H1 (cell line): ENCODE measurements at regions not wholly inside any gene's neighbourhood (a gene's known extent, or its start where the extent isn't known, plus 50 kb on each side); places are given as distances from the start of the nearest gene placed in this dataset.

Experiments
- CTCF ChIA-PET: fragments of 300-600 bp; sonication (Branson Sonifier 250); formaldehyde crosslinking; loops from one replicate; lab custom pipeline; 2021; ENCODE audit not compliant: partially characterized antibody; lab: Charles Lee
- POLR2A ChIA-PET: fragments of 300-600 bp; sonication (Branson Sonifier 250); formaldehyde crosslinking; loops from one replicate; lab custom pipeline; 2021; ENCODE audit warnings: inconsistent platforms; ENCODE audit not compliant: partially characterized antibody; lab: Charles Lee
- DNase-seq, 2 experiments: peaks; one replicate each; pipeline versions ENCODE4 v3.0.0 to v3.0.0-alpha.2; 2010 to 2022; ENCODE audit warnings: low spot score in 2 of 2, low read depth in 1 of 2, mixed read lengths in 1 of 2
- FAIRE-seq: peaks from 2 replicates; lab custom pipeline; 2011; peaks lifted over from hg19 to GRCh38; lab: Jason Lieb, UNC
- H2AFZ ChIP-seq: 2 replicates; pipeline ENCODE4 v1.8.1; 2012; ENCODE audit warnings: low read length, inconsistent platforms
- H2AK5ac ChIP-seq: 2 replicates; pipeline ENCODE4 v1.6.1; 2013; ENCODE audit warnings: low read depth, low read length
- H2BK120ac ChIP-seq: replicated peaks from 2 replicates; pipeline ENCODE3; 2013; ENCODE audit warnings: low read depth, low read length, inconsistent platforms
- H2BK12ac ChIP-seq: 2 replicates; pipeline ENCODE4 v1.6.1; 2013; ENCODE audit warnings: low read depth, low read length
- H2BK15ac ChIP-seq: 2 replicates; pipeline ENCODE4 v1.6.1; 2013; ENCODE audit warnings: low read length
- H2BK20ac ChIP-seq: 2 replicates; pipeline ENCODE4 v1.6.1; 2013; ENCODE audit warnings: low read length
- H2BK5ac ChIP-seq: 2 replicates; pipeline ENCODE4 v1.6.1; 2013; ENCODE audit warnings: low read depth, low read length
- H3K14ac ChIP-seq: 2 replicates; pipeline ENCODE4 v1.6.1; 2013; ENCODE audit warnings: inconsistent platforms; ENCODE audit not compliant: insufficient read length
- H3K18ac ChIP-seq: 2 replicates; pipeline ENCODE4 v1.6.1; 2013; ENCODE audit warnings: low read length; ENCODE audit errors: extremely low read depth
- H3K23ac ChIP-seq: 2 replicates; pipeline ENCODE4 v1.6.1; 2013; ENCODE audit warnings: inconsistent platforms; ENCODE audit not compliant: insufficient read length
- H3K23me2 ChIP-seq: 2 replicates; pipeline ENCODE4 v1.6.1; 2013; ENCODE audit warnings: low read depth, low read length
- H3K27ac ChIP-seq: 2 replicates; pipeline ENCODE4 v1.6.1; 2011; ENCODE audit warnings: low read depth, low read length, inconsistent platforms
- H3K27me3 ChIP-seq, 4 experiments: replicated peaks in 1 of 4; 1 replicate in 1 of 4; 2 replicates in 3 of 4; pipeline versions ENCODE4 v1.6.1 to v1.8.1; 2011 to 2013; ENCODE audit warnings: low read length in 3 of 4, mild to moderate bottlenecking in 3 of 4, inconsistent platforms in 2 of 4, mixed read lengths in 2 of 4, moderate library complexity in 1 of 4; ENCODE audit not compliant: control insufficient read depth in 3 of 4, insufficient read depth in 3 of 4; ENCODE audit errors: extremely low read depth in 1 of 4
- H3K36me3 ChIP-seq, 4 experiments: 2 replicates each; pipeline versions ENCODE4 v1.6.1 to v1.8.1; 2011 to 2013; ENCODE audit warnings: mild to moderate bottlenecking in 4 of 4, low read length in 3 of 4, moderate library complexity in 2 of 4, control low read depth in 1 of 4, inconsistent platforms in 1 of 4; ENCODE audit not compliant: insufficient read depth in 4 of 4, control insufficient read depth in 2 of 4
- H3K4ac ChIP-seq: replicated peaks from 2 replicates; pipeline ENCODE3; 2013; ENCODE audit warnings: low read length, low read depth, mixed read lengths, inconsistent platforms; ENCODE audit not compliant: insufficient read length
- H3K4me1 ChIP-seq, 4 experiments: replicated peaks in 1 of 4; 1 replicate in 1 of 4; 2 replicates in 3 of 4; pipeline versions ENCODE4 v1.6.1 to v1.8.1; 2011 to 2013; ENCODE audit warnings: low read length in 3 of 4, inconsistent platforms in 2 of 4, mixed read lengths in 1 of 4; ENCODE audit not compliant: insufficient read depth in 4 of 4, control insufficient read depth in 3 of 4
- H3K4me2 ChIP-seq, 2 experiments: 2 replicates each; pipeline versions ENCODE4 v1.6.1 to v1.8.1; 2011 to 2013; ENCODE audit warnings: low read depth in 2 of 2, low read length in 2 of 2, control low read depth in 1 of 2, inconsistent platforms in 1 of 2, mild to moderate bottlenecking in 1 of 2; ENCODE audit not compliant: insufficient read depth in 1 of 2
- H3K4me3 ChIP-seq, 4 experiments: fragments of 200-600, 300-600 bp in 1 of 4; sonication (generic), shearing (Covaris generic), sonication (Bioruptor Twin) in 1 of 4; 2 replicates each; pipeline versions ENCODE4 v1.5.1 to v1.8.1; 2011 to 2016; ENCODE audit warnings: low read length in 4 of 4, low read depth in 3 of 4, control low read depth in 2 of 4, inconsistent platforms in 2 of 4, mild to moderate bottlenecking in 2 of 4, mixed read lengths in 1 of 4, moderate library complexity in 1 of 4; ENCODE audit not compliant: insufficient read depth in 2 of 4; ENCODE audit errors: extremely low read depth in 1 of 4
- H3K56ac ChIP-seq: replicated peaks from 2 replicates; pipeline ENCODE3; 2013; ENCODE audit warnings: low read depth, mild to moderate bottlenecking, mixed read lengths, low read length, inconsistent platforms; ENCODE audit not compliant: insufficient read length
- H3K79me1 ChIP-seq: 2 replicates; pipeline ENCODE4 v1.6.1; 2013; ENCODE audit warnings: low read depth, low read length, control low read depth
- H3K79me2 ChIP-seq, 2 experiments: 2 replicates each; pipeline versions ENCODE4 v1.6.1 to v1.8.1; 2012 to 2013; ENCODE audit warnings: low read length in 2 of 2, mild to moderate bottlenecking in 2 of 2, inconsistent platforms in 1 of 2; ENCODE audit not compliant: insufficient read depth in 2 of 2, control insufficient read depth in 1 of 2
- H3K9ac ChIP-seq, 4 experiments: replicated peaks in 1 of 4; 1 replicate in 1 of 4; 2 replicates in 3 of 4; pipeline versions ENCODE4 v1.6.1 to v1.8.1; 2011 to 2013; ENCODE audit warnings: low read depth in 3 of 4, low read length in 3 of 4, control low read depth in 2 of 4, mild to moderate bottlenecking in 2 of 4, moderate library complexity in 2 of 4, inconsistent platforms in 1 of 4; ENCODE audit errors: extremely low read depth in 1 of 4
- H3K9me3 ChIP-seq, 2 experiments: 2 replicates each; pipeline versions ENCODE4 v1.6.1 to v1.8.1; 2012 to 2013; ENCODE audit warnings: mild to moderate bottlenecking in 2 of 2, moderate library complexity in 2 of 2, control low read depth in 1 of 2, inconsistent platforms in 1 of 2, low read depth in 1 of 2, low read length in 1 of 2, mixed read lengths in 1 of 2; ENCODE audit not compliant: insufficient read depth in 2 of 2
- H4K20me1 ChIP-seq, 2 experiments: replicated peaks in 1 of 2; 2 replicates each; pipeline versions ENCODE3 to v1.8.1; 2011 to 2013; ENCODE audit warnings: inconsistent platforms in 2 of 2, low read length in 2 of 2, mild to moderate bottlenecking in 1 of 2; ENCODE audit not compliant: insufficient read depth in 2 of 2, control insufficient read depth in 1 of 2
- H4K5ac ChIP-seq: 2 replicates; pipeline ENCODE4 v1.6.1; 2013; ENCODE audit warnings: low read length, low read depth, mixed read lengths, inconsistent platforms; ENCODE audit not compliant: insufficient read length
- H4K8ac ChIP-seq: 2 replicates; pipeline ENCODE4 v1.8.0; 2013; ENCODE audit warnings: mild to moderate bottlenecking, moderate library complexity, low read length, inconsistent platforms; ENCODE audit not compliant: insufficient read depth; ENCODE audit errors: extremely low read depth
- H4K91ac ChIP-seq: replicated peaks from 2 replicates; pipeline ENCODE3; 2013; ENCODE audit warnings: low read length, mixed read lengths, inconsistent platforms; ENCODE audit not compliant: insufficient read length
- ASH2L ChIP-seq: fragments of 200-600, 300-600 bp; sonication (generic); IDR thresholded peaks from one replicate; pipeline ENCODE4 v1.7.1; 2017; ENCODE audit warnings: low read length
- BRCA1 ChIP-seq: IDR thresholded peaks from 2 replicates; pipeline ENCODE4 v1.6.1; 2012; ENCODE audit warnings: low read depth, low read length, improper control_type of control experiment
- CHD2 ChIP-seq: IDR thresholded peaks from 2 replicates; pipeline ENCODE4 v1.6.1; 2012; ENCODE audit warnings: low read length, improper control_type of control experiment
- EP300 ChIP-seq, 2 experiments: IDR thresholded peaks; 1 replicate in 1 of 2; 2 replicates in 1 of 2; pipeline ENCODE4 v1.6.1; 2011 to 2012; ENCODE audit warnings: low read depth in 2 of 2, low read length in 2 of 2, mild to moderate bottlenecking in 2 of 2, borderline replicate concordance in 1 of 2, inconsistent platforms in 1 of 2, moderate library complexity in 1 of 2
- EZH2 ChIP-seq: fragments of 200-600 bp; sonication (generic); IDR thresholded peaks from 2 replicates; pipeline ENCODE4 v1.7.1; 2012; ENCODE audit warnings: low read depth, mild to moderate bottlenecking, moderate library complexity, low read length, inconsistent platforms; ENCODE audit not compliant: severe bottlenecking
- POU5F1 ChIP-seq: IDR thresholded peaks from 2 replicates; pipeline ENCODE4 v1.6.1; 2011; ENCODE audit warnings: low read depth, mild to moderate bottlenecking, low read length, moderate library complexity
- RFX5 ChIP-seq: IDR thresholded peaks from 2 replicates; pipeline ENCODE4 v1.6.1; 2011; ENCODE audit warnings: low read depth, low read length, improper control_type of control experiment, borderline replicate concordance
- SIN3A ChIP-seq, 2 experiments: IDR thresholded peaks in 1 of 2; conservative IDR thresholded peaks in 1 of 2; 2 replicates each; pipeline ENCODE4 v1.6.1; 2011 to 2012; ENCODE audit warnings: low read length in 2 of 2, improper control_type of control experiment in 1 of 2, low read depth in 1 of 2, mild to moderate bottlenecking in 1 of 2
- TAF7 ChIP-seq: optimal IDR thresholded peaks from 2 replicates; pipeline ENCODE3; 2011; ENCODE audit warnings: low read depth, mild to moderate bottlenecking, inconsistent platforms, low read length, moderate library complexity, borderline replicate concordance
- TBP ChIP-seq: IDR thresholded peaks from 2 replicates; pipeline ENCODE4 v1.6.1; 2011; ENCODE audit warnings: low read depth, low read length, improper control_type of control experiment
- WGBS, 2 experiments: shearing (Covaris generic) in 1 of 2; methylation state at CpG; one replicate each; pipeline versions ENCODE4 v1.1.6 to v1.1.7; 2013 to 2015; ENCODE audit warnings: low lambda C conversion rate in 2 of 2, mixed read lengths in 2 of 2, inconsistent platforms in 1 of 2, low coverage in 1 of 2, missing lambda C conversion rate in 1 of 2; ENCODE audit not compliant: insufficient replicate concordance in 2 of 2, insufficient coverage in 1 of 2, insufficient read length in 1 of 2; ENCODE audit errors: extremely low coverage in 1 of 2, missing lambda C conversion rate in 1 of 2; 5-methylcytosine and 5-hydroxymethylcytosine counted together
- TF ChIP-seq, protein P1 (sequence below), 3 experiments: IDR thresholded peaks; 1 replicate in 2 of 3; 2 replicates in 1 of 3; pipeline versions ENCODE4 v1.5.1 to v1.6.1; 2011; ENCODE audit warnings: low read length in 3 of 3, mild to moderate bottlenecking in 3 of 3, inconsistent platforms in 2 of 3, low read depth in 1 of 3, moderate library complexity in 1 of 3; ENCODE audit not compliant: insufficient read depth in 1 of 3; ENCODE audit errors: control extremely low read depth in 1 of 3

GRCh38 chr20:53692465-53693067 is 98.9 kb upstream of the ZNF217 start:
- H2AK5ac ChIP-seq, result no peak overlapping the region
- H4K20me1 ChIP-seq, result no peaks in the 10 kb centered on the region
- no peak overlapping the region for H2BK120ac ChIP-seq
- H4K5ac ChIP-seq, result no peak overlapping the region
- H3K27me3 ChIP-seq, result no peaks in the 10 kb centered on the region
- H3K79me1 ChIP-seq, result no peaks in the 10 kb centered on the region
- H4K91ac ChIP-seq, result peak overlapping the region; percentile 55
- POLR2A ChIA-PET, result no interaction called here
- no peaks in the 10 kb centered on the region for H3K36me3 ChIP-seq
- no peak overlapping the region for H3K9ac ChIP-seq
- H3K4me3 ChIP-seq, result no peak overlapping the region
- H3K4me2 ChIP-seq, result no peak overlapping the region
- H2BK15ac ChIP-seq, result no peak overlapping the region
- H2AFZ ChIP-seq, result 0 out of 2 replicates have a peak overlapping the region, but pooled peaks have one; percentile 74
- no peak overlapping the region for H4K8ac ChIP-seq
- CTCF ChIA-PET, result interaction anchor here (0.9 to 1.3 kb wide), 2 partner anchors 8 to 9 kb away, joined by 3 read pairs; no protein-coding TSS in a partner anchor
- H2BK12ac ChIP-seq, result no peak overlapping the region
- no peak for FAIRE-seq
- H3K14ac ChIP-seq, result no peak overlapping the region
- no peak overlapping the region for H3K4ac ChIP-seq
- WGBS, 2 experiments, result 96% methylated on average over 10 of the region's 10 CpGs; no CpG with 5 or more reads in 1 of the 2 experiments
- no peaks in the 10 kb centered on the region for H3K79me2 ChIP-seq
- H3K56ac ChIP-seq, result no peak overlapping the region
- no peak overlapping the region for H2BK5ac ChIP-seq
- no peak overlapping the region for H3K18ac ChIP-seq
- H3K23me2 ChIP-seq, result no peaks in the 10 kb centered on the region
- no peak for DNase-seq
- H3K23ac ChIP-seq, result no peak overlapping the region
- H2BK20ac ChIP-seq, result no peak overlapping the region
- no peaks in the 10 kb centered on the region for H3K9me3 ChIP-seq
- H3K27ac ChIP-seq, result no peak overlapping the region
- H3K4me1 ChIP-seq, result no peaks in the 10 kb centered on the region; a peak in 1 of 7 replicates
- TF ChIP-seq EP300 (IDR thresholded peaks at IDR 0.05; ENCODE audit: borderline replicate concordance in 1 of 2, low read depth in 2 of 2, low read length in 2 of 2) (no peak), TAF7 (no peak), RFX5 (no peak), ASH2L (no peak), BRCA1 (no peak), SIN3A (conservative IDR thresholded peaks at IDR 0.05 in 1 of 2, IDR thresholded peaks at IDR 0.05 in 1 of 2; ENCODE audit: low read depth in 1 of 2, low read length in 2 of 2) (no peak), TBP (no peak), EZH2 (no peak), CHD2 (no peak), POU5F1 (no peak)
- TF ChIP-seq, protein P1, sequence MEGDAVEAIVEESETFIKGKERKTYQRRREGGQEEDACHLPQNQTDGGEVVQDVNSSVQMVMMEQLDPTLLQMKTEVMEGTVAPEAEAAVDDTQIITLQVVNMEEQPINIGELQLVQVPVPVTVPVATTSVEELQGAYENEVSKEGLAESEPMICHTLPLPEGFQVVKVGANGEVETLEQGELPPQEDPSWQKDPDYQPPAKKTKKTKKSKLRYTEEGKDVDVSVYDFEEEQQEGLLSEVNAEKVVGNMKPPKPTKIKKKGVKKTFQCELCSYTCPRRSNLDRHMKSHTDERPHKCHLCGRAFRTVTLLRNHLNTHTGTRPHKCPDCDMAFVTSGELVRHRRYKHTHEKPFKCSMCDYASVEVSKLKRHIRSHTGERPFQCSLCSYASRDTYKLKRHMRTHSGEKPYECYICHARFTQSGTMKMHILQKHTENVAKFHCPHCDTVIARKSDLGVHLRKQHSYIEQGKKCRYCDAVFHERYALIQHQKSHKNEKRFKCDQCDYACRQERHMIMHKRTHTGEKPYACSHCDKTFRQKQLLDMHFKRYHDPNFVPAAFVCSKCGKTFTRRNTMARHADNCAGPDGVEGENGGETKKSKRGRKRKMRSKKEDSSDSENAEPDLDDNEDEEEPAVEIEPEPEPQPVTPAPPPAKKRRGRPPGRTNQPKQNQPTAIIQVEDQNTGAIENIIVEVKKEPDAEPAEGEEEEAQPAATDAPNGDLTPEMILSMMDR (IDR thresholded peaks at IDR 0.05; ENCODE audit: control extremely low read depth in 1 of 3, insufficient read depth in 1 of 3, low read depth in 1 of 3, low read length in 3 of 3), result no peak
